NCI-H1436 treated with DMSO at 0.1 percent for 48 hours (cell line): ENCODE measurements at regions not wholly inside any gene's neighbourhood (a gene's known extent, or its start where the extent isn't known, plus 50 kb on each side); places are given as distances from the start of the nearest gene placed in this dataset.
A peak's percentile ranks its signal among the peaks of the same experiment; 100 is the strongest.

Source experiments
- DNase-seq: peaks from one replicate; lab custom pipeline; 2025; lab: John Stamatoyannopoulos, UW

DNA sequence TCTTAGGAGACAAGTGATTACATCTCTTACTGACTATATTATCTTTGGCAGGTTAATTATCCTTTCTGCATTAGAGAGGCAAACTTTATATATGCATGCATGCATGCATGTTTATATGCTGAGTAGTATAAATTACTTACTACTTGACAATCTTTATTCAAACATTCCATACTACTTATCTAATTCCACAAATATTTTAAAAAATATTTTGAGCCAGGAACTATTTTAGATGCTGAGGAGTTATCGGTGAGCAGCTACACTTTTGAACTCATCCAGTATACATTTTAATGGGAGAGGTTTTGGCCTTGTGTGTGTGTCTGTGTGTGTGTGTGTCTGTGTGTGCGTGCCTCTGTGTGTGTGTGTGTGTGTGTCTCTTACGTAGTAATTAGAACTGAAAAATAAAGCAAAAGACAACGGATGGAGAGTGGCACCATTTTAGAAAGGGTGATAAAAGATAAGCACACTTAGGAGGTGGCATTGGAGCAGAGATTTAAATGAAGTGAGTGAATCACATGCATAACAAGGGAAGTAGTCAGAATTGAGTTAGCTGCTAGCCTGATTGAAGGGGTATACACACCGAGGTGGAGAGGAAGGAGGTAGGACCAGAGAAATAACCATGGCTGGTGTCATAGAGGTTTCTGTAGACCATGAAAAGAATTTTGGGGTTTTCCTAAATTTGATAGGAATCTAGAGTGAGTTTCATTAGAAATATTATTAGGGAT, 1488.4 kb downstream of the MRPL39 start:
- DNase-seq = no peak

DNA sequence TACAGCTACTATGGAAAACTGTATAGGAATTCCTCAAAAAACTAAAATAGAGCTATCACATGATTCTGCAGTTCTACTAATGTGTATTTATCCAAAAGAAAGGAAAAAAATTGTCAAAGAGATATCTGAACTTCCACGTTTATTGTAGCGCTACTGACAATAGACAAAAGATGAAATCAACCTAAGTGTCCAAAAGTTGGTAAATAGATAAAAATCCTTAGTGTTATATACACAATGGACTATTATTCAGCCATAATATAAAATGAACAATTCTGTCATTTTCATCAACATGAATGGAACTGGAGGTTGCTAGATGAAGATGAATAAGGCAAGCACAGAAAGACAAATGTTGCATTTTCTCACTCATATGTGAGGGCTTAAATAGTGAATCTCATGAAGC, 1492.1 kb downstream of the MRPL39 start:
- no peak for DNase-seq

DNA sequence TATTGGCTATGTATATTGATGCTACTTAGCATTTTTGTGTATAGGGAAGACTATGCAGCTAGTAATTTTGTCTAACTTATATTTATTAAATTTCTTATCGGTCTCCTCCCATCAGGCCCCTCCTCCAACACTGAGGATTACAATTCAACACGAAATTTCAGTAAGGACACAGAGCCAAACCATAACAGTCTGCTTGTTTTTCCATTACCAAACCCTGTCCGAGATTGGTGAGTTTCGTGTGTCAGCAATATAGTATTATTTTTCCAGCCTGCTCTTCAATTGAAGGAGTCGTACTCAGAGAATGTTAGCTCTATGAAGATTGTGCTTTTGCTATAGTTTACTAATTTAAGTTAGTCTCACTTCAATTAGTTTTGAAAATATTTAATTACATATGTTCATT, 1495.3 kb downstream of the MRPL39 start:
- DNase-seq = no peak

DNA sequence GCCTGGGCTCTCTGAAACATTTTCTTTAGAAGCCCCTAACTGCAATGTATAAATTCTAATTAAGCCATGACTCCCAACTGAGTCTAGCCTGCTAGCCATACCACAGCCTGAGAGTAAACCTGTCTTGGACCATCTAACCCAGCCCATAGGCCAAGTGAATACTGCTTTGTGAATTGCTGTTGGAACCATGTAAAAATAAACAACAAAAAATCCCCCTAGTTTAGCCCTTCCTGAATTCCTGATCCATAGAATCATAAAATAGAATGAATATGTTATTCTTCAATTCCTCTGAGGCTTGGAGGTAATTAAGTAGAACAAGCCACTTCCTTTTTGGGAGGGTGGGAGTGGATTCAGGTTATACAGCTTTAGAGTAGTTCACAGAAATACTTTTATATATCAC, 1496.4 kb downstream of the MRPL39 start:
- no peak for DNase-seq

DNA sequence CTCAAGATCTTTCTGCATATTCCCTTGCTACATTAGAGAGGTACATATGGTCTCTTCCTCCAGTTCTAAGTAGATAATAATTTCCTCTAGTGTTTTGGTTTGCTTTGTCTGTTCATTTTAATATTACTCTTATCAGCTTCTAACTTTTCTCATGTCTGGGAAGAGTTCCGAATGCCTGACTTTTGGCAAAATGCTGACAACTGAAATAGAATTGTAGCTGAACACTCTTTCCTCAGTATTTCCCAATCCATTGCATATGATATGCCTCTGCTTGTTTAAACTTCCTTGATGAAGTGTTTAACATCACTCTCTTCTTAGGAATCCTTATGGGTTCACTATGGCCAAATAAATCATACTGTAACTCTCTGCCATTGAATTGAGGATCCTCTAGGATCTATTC, 1510.1 kb downstream of the MRPL39 start:
- no peak for DNase-seq

DNA sequence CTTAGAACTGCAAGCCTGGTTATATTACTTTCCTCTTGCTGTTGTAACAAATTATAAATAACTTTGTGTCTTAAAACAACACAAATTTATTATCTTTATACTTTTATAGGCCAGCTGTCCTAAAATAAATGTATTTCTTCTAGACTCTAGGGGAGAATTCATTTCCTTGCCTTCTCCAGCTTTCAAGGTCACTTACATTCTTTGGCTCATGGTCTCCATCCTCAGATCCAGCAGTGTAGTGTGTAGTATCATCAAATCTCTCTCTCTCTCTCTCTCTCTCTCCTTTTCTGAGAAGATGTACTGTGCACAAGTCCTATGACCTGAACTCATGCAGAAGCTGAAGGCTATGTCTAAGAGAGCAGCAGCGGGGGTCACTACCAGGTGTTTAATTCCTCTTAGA, 1510.6 kb downstream of the MRPL39 start:
- DNase-seq = no peak

- DNase-seq = no peak
Observed at GRCh38 chr21:24093032-24093431, 1514.2 kb downstream of the MRPL39 start.

GRCh38 chr21:24076179-24076578, 1531.1 kb downstream of the MRPL39 start:
- no peak for DNase-seq

DNA sequence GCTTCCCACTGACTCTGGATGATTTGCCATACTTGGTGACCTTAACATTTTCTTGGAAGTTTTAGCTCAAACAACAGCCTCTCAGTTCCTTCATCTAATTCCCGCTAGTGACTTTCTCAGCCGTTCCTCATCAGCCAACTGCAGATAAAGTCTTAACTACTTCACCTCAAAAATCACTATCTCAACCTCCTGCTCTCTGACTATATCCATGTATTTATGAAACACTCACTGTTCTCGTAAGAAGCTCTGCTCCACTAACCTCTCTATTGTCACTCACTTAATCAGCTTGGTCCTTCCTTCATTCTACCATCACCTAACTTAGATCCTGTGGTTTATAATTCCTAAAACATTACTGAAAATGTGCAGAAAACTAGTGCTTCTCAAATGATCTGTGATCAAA, 1551.6 kb downstream of the MRPL39 start:
- DNase-seq = no peak

DNA sequence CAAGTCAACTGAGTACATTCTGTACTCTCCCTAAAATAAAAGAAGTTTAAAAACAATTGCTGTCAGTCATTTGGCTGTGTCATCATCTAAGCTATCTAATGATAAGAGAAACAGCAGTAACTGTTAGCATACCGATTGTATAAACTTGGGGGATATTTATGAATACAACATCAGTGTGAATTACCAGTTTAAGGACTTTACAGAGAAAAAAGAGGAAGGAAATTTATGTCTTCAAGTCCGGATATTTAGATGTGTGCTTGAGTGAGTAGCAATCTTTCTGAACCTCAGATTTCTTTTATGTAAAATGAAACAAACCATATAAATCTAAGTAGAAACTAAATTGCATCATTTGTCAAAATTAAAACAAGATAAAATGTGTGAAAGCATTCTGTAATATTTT, 1557.0 kb downstream of the MRPL39 start:
- DNase-seq = no peak

DNA sequence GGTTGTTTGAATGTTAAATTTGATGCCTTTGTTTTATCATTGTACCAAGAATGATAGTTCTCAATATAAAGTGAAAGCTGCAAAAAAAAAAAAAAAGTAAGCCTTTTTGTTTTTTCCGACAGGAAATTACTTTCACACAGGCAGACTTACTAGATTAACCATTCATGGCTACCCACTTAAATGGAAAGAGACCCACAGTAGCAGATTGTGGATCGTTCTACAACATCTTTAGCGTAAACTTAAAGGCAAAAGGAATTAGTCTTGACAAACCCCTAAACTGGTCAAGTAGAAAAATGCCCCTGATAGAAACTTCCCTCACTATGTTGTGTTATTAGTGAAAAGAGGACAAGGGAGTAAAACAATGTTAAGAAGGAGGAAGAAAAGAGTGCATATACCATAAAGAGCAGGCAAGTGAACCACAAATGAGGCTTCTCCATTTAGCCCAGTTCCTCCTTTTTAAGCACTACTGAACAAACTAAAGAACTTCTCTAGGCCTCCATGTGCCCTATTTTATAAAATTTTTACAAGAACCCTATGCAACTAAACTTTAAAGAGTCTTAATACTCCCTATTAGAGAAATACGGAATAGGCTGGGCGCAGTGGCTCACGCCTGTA, 1560.3 kb downstream of the MRPL39 start:
- DNase-seq = no peak

DNA sequence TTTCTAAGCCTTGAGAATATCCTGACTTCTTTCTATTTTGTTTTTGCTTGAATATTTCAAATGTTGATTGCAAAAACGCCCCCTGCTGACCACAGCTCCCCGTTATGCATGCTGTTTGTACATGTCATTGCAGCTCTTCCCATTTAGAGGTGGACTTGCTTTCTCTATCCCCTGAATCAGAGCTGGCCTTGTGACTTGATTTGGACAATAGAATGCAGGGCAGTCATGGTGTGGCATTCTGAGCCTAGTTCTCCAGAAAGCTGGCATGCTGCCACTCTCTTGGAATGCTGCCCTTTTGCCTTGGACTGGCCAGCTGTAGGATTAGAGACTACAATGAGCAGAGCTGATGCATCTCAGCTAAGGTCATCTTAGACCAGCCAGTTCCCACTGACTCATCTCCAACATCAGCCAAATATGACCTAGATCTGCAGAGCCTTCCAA, 1561.5 kb downstream of the MRPL39 start:
- no peak for DNase-seq

DNA sequence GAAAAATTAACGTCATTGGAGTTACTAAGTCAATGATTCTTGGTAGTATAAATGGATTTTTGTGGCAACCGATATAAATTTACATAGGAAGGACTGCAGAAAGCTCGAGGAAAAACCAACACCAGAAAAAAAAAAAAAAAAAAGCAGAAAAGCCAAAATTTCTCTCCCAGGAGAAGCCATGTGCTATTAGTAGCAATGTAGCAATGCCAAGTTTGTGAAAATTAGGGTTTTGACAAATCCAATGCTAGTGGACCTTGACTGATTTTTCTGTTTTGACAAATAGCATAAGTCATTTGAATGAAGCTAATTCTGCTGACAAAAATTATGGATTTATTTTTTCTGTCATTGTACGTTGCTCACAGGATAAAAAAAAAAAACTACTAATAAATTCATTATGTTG, 1561.9 kb downstream of the MRPL39 start:
- no peak for DNase-seq

- DNase-seq = no peak
Observed at GRCh38 chr21:24042687-24043086, 1564.6 kb downstream of the MRPL39 start.

DNA sequence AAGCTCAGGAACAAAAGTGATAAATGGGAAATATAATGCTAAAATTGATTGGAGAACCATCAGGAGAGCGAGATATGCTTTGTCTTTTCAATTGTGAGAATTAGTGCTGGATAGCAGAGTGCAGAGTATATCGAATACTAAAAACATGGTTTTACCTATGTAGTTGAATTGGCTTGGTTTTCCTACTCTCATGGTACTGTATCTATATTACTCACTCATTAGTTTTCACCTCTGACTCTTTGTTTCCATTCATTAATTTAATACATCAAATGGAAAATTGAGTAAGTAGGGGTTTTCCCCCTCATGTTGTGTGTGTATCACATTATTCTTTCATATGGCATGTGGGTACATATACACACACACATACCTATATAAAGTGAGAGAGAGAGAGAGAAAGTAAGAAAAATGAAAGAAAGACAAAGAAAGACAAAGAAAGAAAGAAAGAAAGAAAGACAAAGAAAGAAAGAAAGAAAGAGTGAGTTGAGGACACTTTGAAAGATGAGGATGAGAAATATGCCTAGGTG, 1574.5 kb downstream of the MRPL39 start:
- DNase-seq = no peak

DNA sequence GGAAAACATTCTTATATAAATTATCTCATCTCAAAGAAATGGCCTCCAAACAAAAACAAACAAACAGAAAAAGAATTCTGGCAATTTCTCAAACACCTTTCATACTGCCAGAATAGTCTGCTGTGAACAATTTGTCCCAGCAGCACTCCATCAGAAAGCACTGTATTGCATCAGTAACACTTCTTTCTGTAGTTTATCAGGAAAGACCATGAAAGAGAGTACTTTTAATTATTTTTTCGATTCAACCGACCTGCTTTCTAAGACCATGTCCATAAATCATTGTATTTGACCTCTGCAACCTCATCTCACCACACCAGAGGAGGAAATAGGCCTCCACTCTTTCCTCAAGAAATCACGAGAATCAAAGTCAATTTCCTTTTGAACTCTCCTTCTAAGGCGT, 1579.9 kb downstream of the MRPL39 start:
- no peak for DNase-seq

DNA sequence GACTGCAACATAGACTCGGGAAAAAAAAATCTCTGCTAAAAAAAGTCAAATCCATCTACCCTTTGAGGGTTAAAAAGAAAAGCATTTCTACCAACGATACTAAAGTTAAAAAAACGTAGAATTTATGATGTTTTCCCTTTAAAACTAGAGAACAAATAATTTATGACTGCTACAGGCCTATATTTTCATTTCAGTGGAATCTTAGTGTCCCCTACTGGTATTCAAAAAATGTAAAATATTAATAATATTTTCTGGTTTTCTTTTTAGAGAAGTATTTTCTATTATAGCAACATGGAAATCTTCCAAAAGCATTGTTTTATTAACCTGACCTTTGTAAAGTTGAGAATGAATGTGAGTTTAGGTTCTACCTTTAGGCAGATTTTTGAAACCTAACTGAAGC, 1582.2 kb downstream of the MRPL39 start:
- DNase-seq = no peak

GRCh38 chr21:24023936-24024335, 1583.3 kb downstream of the MRPL39 start:
- peak; percentile 61 for DNase-seq

GRCh38 chr21:24023402-24023801, 1583.9 kb downstream of the MRPL39 start:
- DNase-seq = peak; percentile 73

- DNase-seq = no peak
Observed at GRCh38 chr21:24014381-24014780, 1592.9 kb downstream of the MRPL39 start.

GRCh38 chr21:24011087-24011486, 1596.2 kb downstream of the MRPL39 start:
- DNase-seq = no peak

- no peak for DNase-seq
Observed at GRCh38 chr21:24007592-24007991, 1599.7 kb downstream of the MRPL39 start.

GRCh38 chr21:23986987-23987386, 1620.3 kb downstream of the MRPL39 start:
- DNase-seq = no peak

- no peak for DNase-seq
Observed at GRCh38 chr21:23986214-23986613, 1621.1 kb downstream of the MRPL39 start.
